ENCODE measurements at regions not wholly inside any gene's neighbourhood (a gene's known extent, or its start where the extent isn't known, plus 50 kb on each side); places are given as distances from the start of the nearest gene placed in this dataset.
"Not testable (repeated sequence)": the region's sequence is repeated elsewhere in the genome, so short reads cannot be mapped to it uniquely, and the experiment has no call there.

GRCh38 chr4:59729321-59729720 is 1470.8 kb upstream of the ADGRL3 start:
- no peaks in the 10 kb centered on the region for H3K4me1 ChIP-seq (ENCODE audit: control insufficient read depth, low read depth, low read length)
- H3K27ac ChIP-seq (ENCODE audit: low read length): no peak overlapping the region
- no peak overlapping the region for H3K4me3 ChIP-seq (ENCODE audit: low read length)
- no peaks in the 10 kb centered on the region for H3K36me3 ChIP-seq (ENCODE audit: control insufficient read depth, low read depth, low read length)
- no peaks in the 10 kb centered on the region for H3K9me3 ChIP-seq (ENCODE audit: control insufficient read depth, low read depth, low read length)
- no peaks in the 10 kb centered on the region for H3K27me3 ChIP-seq (ENCODE audit: control insufficient read depth, insufficient read depth, low read length)
- no peak overlapping the region for H3K9ac ChIP-seq (ENCODE audit: low read length)

- Histone ChIP-seq H3K27me3 (ENCODE audit: control insufficient read depth, insufficient read depth, low read length) (no peaks in the 10 kb centered on the region), H3K9ac (ENCODE audit: low read length) (no peak overlapping the region), H3K27ac (ENCODE audit: low read length) (no peak overlapping the region), H3K36me3 (ENCODE audit: control insufficient read depth, low read depth, low read length) (no peaks in the 10 kb centered on the region), H3K4me1 (ENCODE audit: control insufficient read depth, low read depth, low read length) (no peaks in the 10 kb centered on the region), H3K4me3 (ENCODE audit: low read length) (no peak overlapping the region), H3K9me3 (ENCODE audit: control insufficient read depth, low read depth, low read length) (no peaks in the 10 kb centered on the region)
Observed at GRCh38 chr4:59748433-59748832, 1451.7 kb upstream of the ADGRL3 start.

- no peak overlapping the region for H3K27ac ChIP-seq (ENCODE audit: low read length)
- H3K4me3 ChIP-seq (ENCODE audit: low read length): no peak overlapping the region
- no peaks in the 10 kb centered on the region for H3K4me1 ChIP-seq (ENCODE audit: control insufficient read depth, low read depth, low read length)
- H3K9ac ChIP-seq (ENCODE audit: low read length): no peak overlapping the region
- no peaks in the 10 kb centered on the region for H3K27me3 ChIP-seq (ENCODE audit: control insufficient read depth, insufficient read depth, low read length)
- no peaks in the 10 kb centered on the region for H3K36me3 ChIP-seq (ENCODE audit: control insufficient read depth, low read depth, low read length)
- H3K9me3 ChIP-seq (ENCODE audit: control insufficient read depth, low read depth, low read length): no peaks in the 10 kb centered on the region
Observed at GRCh38 chr4:59759082-59759825, 1440.9 kb upstream of the ADGRL3 start.

GRCh38 chr4:59762344-59762743 is 1437.8 kb upstream of the ADGRL3 start:
- H3K27ac ChIP-seq (ENCODE audit: low read length): no peak overlapping the region
- H3K4me3 ChIP-seq (ENCODE audit: low read length): no peak overlapping the region
- no peaks in the 10 kb centered on the region for H3K36me3 ChIP-seq (ENCODE audit: control insufficient read depth, low read depth, low read length)
- H3K9me3 ChIP-seq (ENCODE audit: control insufficient read depth, low read depth, low read length): no peaks in the 10 kb centered on the region
- no peaks in the 10 kb centered on the region for H3K27me3 ChIP-seq (ENCODE audit: control insufficient read depth, insufficient read depth, low read length)
- H3K9ac ChIP-seq (ENCODE audit: low read length): no peak overlapping the region
- no peaks in the 10 kb centered on the region for H3K4me1 ChIP-seq (ENCODE audit: control insufficient read depth, low read depth, low read length)

GRCh38 chr4:59770601-59771264 is 1429.4 kb upstream of the ADGRL3 start:
- no peaks in the 10 kb centered on the region for H3K27me3 ChIP-seq (ENCODE audit: control insufficient read depth, insufficient read depth, low read length)
- H3K27ac ChIP-seq (ENCODE audit: low read length): no peak overlapping the region
- H3K4me3 ChIP-seq (ENCODE audit: low read length): no peak overlapping the region
- no peaks in the 10 kb centered on the region for H3K9me3 ChIP-seq (ENCODE audit: control insufficient read depth, low read depth, low read length)
- no peaks in the 10 kb centered on the region for H3K4me1 ChIP-seq (ENCODE audit: control insufficient read depth, low read depth, low read length)
- H3K36me3 ChIP-seq (ENCODE audit: control insufficient read depth, low read depth, low read length): no peaks in the 10 kb centered on the region
- H3K9ac ChIP-seq (ENCODE audit: low read length): no peak overlapping the region

- no peaks in the 10 kb centered on the region for H3K4me1 ChIP-seq (ENCODE audit: control insufficient read depth, low read depth, low read length)
- H3K36me3 ChIP-seq (ENCODE audit: control insufficient read depth, low read depth, low read length): no peaks in the 10 kb centered on the region
- H3K4me3 ChIP-seq (ENCODE audit: low read length): no peak overlapping the region
- H3K27me3 ChIP-seq (ENCODE audit: control insufficient read depth, insufficient read depth, low read length): no peaks in the 10 kb centered on the region
- no peak overlapping the region for H3K9ac ChIP-seq (ENCODE audit: low read length)
- no peaks in the 10 kb centered on the region for H3K9me3 ChIP-seq (ENCODE audit: control insufficient read depth, low read depth, low read length)
- no peak overlapping the region for H3K27ac ChIP-seq (ENCODE audit: low read length)
Observed at GRCh38 chr4:59772641-59773139, 1427.4 kb upstream of the ADGRL3 start.

GRCh38 chr4:59780271-59780670 is 1419.9 kb upstream of the ADGRL3 start:
- H3K27me3 ChIP-seq (ENCODE audit: control insufficient read depth, insufficient read depth, low read length); H3K9me3 ChIP-seq (ENCODE audit: control insufficient read depth, low read depth, low read length); H3K4me3 ChIP-seq (ENCODE audit: low read length); H3K36me3 ChIP-seq (ENCODE audit: control insufficient read depth, low read depth, low read length); H3K9ac ChIP-seq (ENCODE audit: low read length); H3K27ac ChIP-seq (ENCODE audit: low read length); H3K4me1 ChIP-seq (ENCODE audit: control insufficient read depth, low read depth, low read length): not testable (repeated sequence)

- Histone ChIP-seq H3K4me1 (ENCODE audit: control insufficient read depth, low read depth, low read length) (no peaks in the 10 kb centered on the region), H3K9ac (ENCODE audit: low read length) (no peak overlapping the region), H3K27me3 (ENCODE audit: control insufficient read depth, insufficient read depth, low read length) (no peaks in the 10 kb centered on the region), H3K36me3 (ENCODE audit: control insufficient read depth, low read depth, low read length) (no peaks in the 10 kb centered on the region), H3K27ac (ENCODE audit: low read length) (no peak overlapping the region), H3K9me3 (ENCODE audit: control insufficient read depth, low read depth, low read length) (no peaks in the 10 kb centered on the region), H3K4me3 (ENCODE audit: low read length) (no peak overlapping the region)
Observed at GRCh38 chr4:59805176-59805575, 1395.0 kb upstream of the ADGRL3 start.

- Histone ChIP-seq H3K36me3 (ENCODE audit: control insufficient read depth, low read depth, low read length) (no peaks in the 10 kb centered on the region), H3K4me3 (ENCODE audit: low read length) (no peak overlapping the region), H3K9ac (ENCODE audit: low read length) (no peak overlapping the region), H3K27ac (ENCODE audit: low read length) (no peak overlapping the region), H3K9me3 (ENCODE audit: control insufficient read depth, low read depth, low read length) (no peaks in the 10 kb centered on the region), H3K27me3 (ENCODE audit: control insufficient read depth, insufficient read depth, low read length) (no peaks in the 10 kb centered on the region), H3K4me1 (ENCODE audit: control insufficient read depth, low read depth, low read length) (no peaks in the 10 kb centered on the region)
Observed at GRCh38 chr4:59814402-59815010, 1385.6 kb upstream of the ADGRL3 start.

GRCh38 chr4:59818656-59819055 is 1381.5 kb upstream of the ADGRL3 start:
- no peak overlapping the region for H3K9ac ChIP-seq (ENCODE audit: low read length)
- H3K27ac ChIP-seq (ENCODE audit: low read length): no peak overlapping the region
- H3K4me1 ChIP-seq (ENCODE audit: control insufficient read depth, low read depth, low read length): no peaks in the 10 kb centered on the region
- H3K36me3 ChIP-seq (ENCODE audit: control insufficient read depth, low read depth, low read length): no peaks in the 10 kb centered on the region
- no peak overlapping the region for H3K4me3 ChIP-seq (ENCODE audit: low read length)
- no peaks in the 10 kb centered on the region for H3K9me3 ChIP-seq (ENCODE audit: control insufficient read depth, low read depth, low read length)
- H3K27me3 ChIP-seq (ENCODE audit: control insufficient read depth, insufficient read depth, low read length): no peaks in the 10 kb centered on the region

GRCh38 chr4:59823311-59823710 is 1376.8 kb upstream of the ADGRL3 start:
- Histone ChIP-seq H3K4me1 (ENCODE audit: control insufficient read depth, low read depth, low read length) (no peaks in the 10 kb centered on the region), H3K27ac (ENCODE audit: low read length) (no peak overlapping the region), H3K4me3 (ENCODE audit: low read length) (no peak overlapping the region), H3K27me3 (ENCODE audit: control insufficient read depth, insufficient read depth, low read length) (no peaks in the 10 kb centered on the region), H3K9ac (ENCODE audit: low read length) (no peak overlapping the region), H3K9me3 (ENCODE audit: control insufficient read depth, low read depth, low read length) (no peaks in the 10 kb centered on the region), H3K36me3 (ENCODE audit: control insufficient read depth, low read depth, low read length) (no peaks in the 10 kb centered on the region)

All from iPS-18a (cell line).